ENCODE measurements at regions not wholly inside any gene's neighbourhood (a gene's known extent, or its start where the extent isn't known, plus 50 kb on each side); places are given as distances from the start of the nearest gene placed in this dataset.

DNA sequence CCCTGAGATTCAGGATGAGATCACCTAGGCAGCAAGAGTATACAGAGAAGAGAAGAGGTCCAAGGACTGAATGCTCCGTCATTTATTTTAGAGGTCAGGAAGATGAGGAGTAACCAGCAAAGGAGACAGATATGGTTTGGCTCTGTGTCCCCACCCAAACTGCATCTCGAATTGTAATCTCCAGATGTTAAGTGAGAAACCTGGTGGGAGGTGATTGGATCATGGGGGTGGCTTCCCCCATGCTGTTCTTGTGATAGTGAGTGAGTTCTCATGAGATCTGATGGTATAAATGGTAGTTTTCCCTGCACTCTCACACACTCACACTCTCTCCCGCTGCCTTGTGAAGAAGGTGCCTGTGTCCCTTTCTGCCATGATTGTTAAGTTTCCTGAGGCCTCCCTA, 60.8 kb downstream of the MID1IP1 start:
- Histone ChIP-seq H3K27me3 (no peaks in the 10 kb centered on the region), H3K9me3 (no peaks in the 10 kb centered on the region), H3K4me1 (no peaks in the 10 kb centered on the region), H3K27ac (no peak overlapping the region), H3K36me3 (no peaks in the 10 kb centered on the region), H3K4me3 (no peak overlapping the region)
- TF ChIP-seq, protein P1, sequence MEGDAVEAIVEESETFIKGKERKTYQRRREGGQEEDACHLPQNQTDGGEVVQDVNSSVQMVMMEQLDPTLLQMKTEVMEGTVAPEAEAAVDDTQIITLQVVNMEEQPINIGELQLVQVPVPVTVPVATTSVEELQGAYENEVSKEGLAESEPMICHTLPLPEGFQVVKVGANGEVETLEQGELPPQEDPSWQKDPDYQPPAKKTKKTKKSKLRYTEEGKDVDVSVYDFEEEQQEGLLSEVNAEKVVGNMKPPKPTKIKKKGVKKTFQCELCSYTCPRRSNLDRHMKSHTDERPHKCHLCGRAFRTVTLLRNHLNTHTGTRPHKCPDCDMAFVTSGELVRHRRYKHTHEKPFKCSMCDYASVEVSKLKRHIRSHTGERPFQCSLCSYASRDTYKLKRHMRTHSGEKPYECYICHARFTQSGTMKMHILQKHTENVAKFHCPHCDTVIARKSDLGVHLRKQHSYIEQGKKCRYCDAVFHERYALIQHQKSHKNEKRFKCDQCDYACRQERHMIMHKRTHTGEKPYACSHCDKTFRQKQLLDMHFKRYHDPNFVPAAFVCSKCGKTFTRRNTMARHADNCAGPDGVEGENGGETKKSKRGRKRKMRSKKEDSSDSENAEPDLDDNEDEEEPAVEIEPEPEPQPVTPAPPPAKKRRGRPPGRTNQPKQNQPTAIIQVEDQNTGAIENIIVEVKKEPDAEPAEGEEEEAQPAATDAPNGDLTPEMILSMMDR (IDR thresholded peaks at IDR 0.05): no peak
- no peak for TF ChIP-seq POLR2A (IDR thresholded peaks at IDR 0.05)
- DNase-seq: no peak
- 69 to 100% methylated on average over 1 to 3 of the region's 3 CpGs for WGBS, 2 donors
- intact Hi-C loops (cut with DNase I): no loop called here

DNA sequence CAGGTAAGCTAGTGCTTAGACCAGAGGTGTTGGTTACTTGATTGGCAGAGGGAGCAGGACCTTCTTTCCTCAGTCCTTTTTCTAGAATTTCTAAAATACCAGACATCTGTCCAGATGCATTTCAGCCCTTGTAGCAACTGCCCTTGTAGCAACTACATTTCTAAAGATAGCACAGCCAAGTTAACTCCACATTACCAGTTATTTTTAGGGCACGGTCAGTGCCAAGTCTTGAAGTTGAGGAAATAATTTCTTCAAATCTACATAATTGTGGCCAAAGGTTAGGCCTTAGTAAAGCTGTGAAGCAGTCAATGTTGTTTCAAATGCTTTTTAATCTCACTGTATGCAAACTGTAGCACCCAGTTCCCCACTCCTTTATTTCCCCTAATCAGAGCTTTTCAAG, 62.9 kb downstream of the MID1IP1 start:
- Histone ChIP-seq H3K4me1 (peaks cover 0 to 9% (median 0%) of the 10 kb centered on the region in 3 donors), H3K4me3 (no peak overlapping the region), H3K27ac (no peak overlapping the region), H3K36me3 (no peaks in the 10 kb centered on the region), H3K27me3 (no peaks in the 10 kb centered on the region), H3K9me3 (no peaks in the 10 kb centered on the region)
- intact Hi-C loops (cut with DNase I): no loop called here
- no peak for DNase-seq
- WGBS, 2 donors: 67 to 86% methylated on average over 1 of the region's 1 CpG
- TF ChIP-seq POLR2A (IDR thresholded peaks at IDR 0.05): no peak
- TF ChIP-seq, protein P1 (IDR thresholded peaks at IDR 0.05): no peak

DNA sequence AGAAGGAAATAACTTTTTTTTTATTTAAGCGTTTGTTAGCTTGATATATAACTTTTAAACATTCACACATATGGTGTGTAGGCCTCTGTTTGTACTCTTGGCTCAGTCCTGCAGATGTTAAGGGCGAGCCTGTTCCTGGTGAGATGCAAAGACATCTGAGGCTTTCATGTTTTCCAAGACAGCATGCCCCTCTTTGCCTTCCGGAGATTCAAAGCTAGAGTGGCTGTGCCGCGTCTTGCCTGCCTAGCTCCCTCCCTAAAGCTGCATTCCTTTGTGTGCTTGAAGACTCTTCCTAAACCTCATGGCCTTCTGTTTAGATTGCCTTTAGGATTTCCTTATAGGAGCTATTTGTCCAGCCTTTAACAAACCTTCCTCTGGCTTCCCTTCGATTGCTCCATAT, 67.1 kb downstream of the MID1IP1 start:
- no peaks in the 10 kb centered on the region for H3K27me3 ChIP-seq
- no peak overlapping the region for H3K4me3 ChIP-seq
- H3K27ac ChIP-seq: peak overlapping the region in 3 of 4 donors; percentile 19 to 52 (median 34)
- no peak for DNase-seq
- H3K9me3 ChIP-seq: no peaks in the 10 kb centered on the region
- 36 to 70% methylated on average over 6 of the region's 6 CpGs for WGBS, 2 donors
- no peak for TF ChIP-seq POLR2A (IDR thresholded peaks at IDR 0.05)
- TF ChIP-seq, protein P1 (IDR thresholded peaks at IDR 0.05): no peak
- no peaks in the 10 kb centered on the region for H3K36me3 ChIP-seq
- peaks cover 0 to 22% (median 4%) of the 10 kb centered on the region in 3 donors for H3K4me1 ChIP-seq
- intact Hi-C loops (cut with DNase I): no loop called here

DNA sequence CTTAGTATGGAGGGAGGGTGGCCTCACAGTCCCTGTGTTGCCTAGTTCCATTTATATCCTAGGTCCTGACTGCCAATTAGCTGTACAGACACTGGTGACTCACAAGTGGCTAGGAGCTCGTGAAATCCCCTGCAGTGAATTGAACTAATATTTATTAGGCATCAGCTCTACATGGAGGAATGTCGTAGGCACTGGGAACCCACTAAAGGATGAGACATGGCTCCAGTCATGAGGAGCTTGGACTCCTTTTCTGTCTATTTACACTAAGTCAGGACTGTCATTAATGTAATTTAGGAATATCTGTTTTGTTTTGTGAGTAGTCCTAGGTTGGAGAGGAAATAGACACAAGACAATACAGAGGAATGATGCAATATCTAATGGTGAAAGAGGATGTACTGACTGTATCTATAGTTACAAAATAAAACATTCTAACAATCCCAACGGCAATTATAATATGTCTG, 67.7 kb downstream of the MID1IP1 start:
- TF ChIP-seq, protein P1 (IDR thresholded peaks at IDR 0.05): no peak
- TF ChIP-seq POLR2A (IDR thresholded peaks at IDR 0.05): no peak
- no peaks in the 10 kb centered on the region for H3K36me3 ChIP-seq
- peak overlapping the region in 3 of 4 donors; percentile 19 to 52 (median 34) for H3K27ac ChIP-seq
- WGBS, 2 donors: 11 to 27% methylated on average over 3 of the region's 3 CpGs
- no peaks in the 10 kb centered on the region for H3K9me3 ChIP-seq
- H3K27me3 ChIP-seq: no peaks in the 10 kb centered on the region
- intact Hi-C loops (cut with DNase I): no loop called here
- H3K4me3 ChIP-seq: no peak overlapping the region
- no peak for DNase-seq
- peaks cover 0 to 22% (median 4%) of the 10 kb centered on the region in 3 donors for H3K4me1 ChIP-seq

DNA sequence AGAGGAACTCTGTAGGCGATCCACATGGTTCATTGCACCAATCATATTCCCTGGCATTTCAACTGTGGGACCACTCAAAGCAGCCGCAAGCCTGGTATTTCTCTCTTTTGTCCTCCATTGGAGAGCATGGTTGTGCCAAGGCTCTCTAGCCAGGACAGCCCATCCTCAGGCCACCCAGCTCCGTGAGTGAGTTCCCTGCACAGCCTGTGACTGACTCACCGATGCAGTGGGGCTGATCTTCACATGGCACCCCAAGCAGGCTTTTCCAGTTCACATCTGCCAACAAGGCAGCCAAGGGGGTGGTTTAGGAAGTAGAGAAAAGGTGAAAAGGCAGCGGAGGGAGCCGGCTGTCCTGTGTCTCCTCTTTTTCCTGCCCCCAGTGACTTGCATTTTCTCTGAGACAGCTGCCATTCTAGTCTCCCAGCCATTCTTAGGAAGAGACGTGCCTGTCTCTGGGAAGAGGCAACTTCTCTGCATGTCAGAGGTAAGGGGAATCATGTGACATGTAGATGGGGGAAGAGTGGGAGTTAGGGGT, 69.2 kb downstream of the MID1IP1 start:
- intact Hi-C loops (cut with DNase I): no loop called here
- WGBS, 2 donors: 60 to 77% methylated on average over 2 to 6 of the region's 7 CpGs
- no peak for DNase-seq
- no peaks in the 10 kb centered on the region for H3K9me3 ChIP-seq
- peak overlapping the region in 3 of 4 donors; percentile 34 to 58 (median 38) for H3K27ac ChIP-seq
- no peak overlapping the region for H3K4me3 ChIP-seq
- no peaks in the 10 kb centered on the region for H3K27me3 ChIP-seq
- TF ChIP-seq, protein P1 (IDR thresholded peaks at IDR 0.05): no peak
- no peak for TF ChIP-seq POLR2A (IDR thresholded peaks at IDR 0.05)
- peaks cover 0 to 22% (median 4%) of the 10 kb centered on the region in 3 donors for H3K4me1 ChIP-seq
- no peaks in the 10 kb centered on the region for H3K36me3 ChIP-seq
